HG02938 (cell line): ENCODE measurements at regions not wholly inside any gene's neighbourhood (a gene's known extent, or its start where the extent isn't known, plus 50 kb on each side); places are given as distances from the start of the nearest gene placed in this dataset.

Experiments
- ATAC-seq: cut with Tn5 transposase; IDR thresholded peaks from one replicate; pipeline ENCODE4 v1.9.1; 2021; ENCODE audit warnings: mild to moderate bottlenecking, moderate library complexity; ENCODE audit not compliant: unreplicated experiment

DNA sequence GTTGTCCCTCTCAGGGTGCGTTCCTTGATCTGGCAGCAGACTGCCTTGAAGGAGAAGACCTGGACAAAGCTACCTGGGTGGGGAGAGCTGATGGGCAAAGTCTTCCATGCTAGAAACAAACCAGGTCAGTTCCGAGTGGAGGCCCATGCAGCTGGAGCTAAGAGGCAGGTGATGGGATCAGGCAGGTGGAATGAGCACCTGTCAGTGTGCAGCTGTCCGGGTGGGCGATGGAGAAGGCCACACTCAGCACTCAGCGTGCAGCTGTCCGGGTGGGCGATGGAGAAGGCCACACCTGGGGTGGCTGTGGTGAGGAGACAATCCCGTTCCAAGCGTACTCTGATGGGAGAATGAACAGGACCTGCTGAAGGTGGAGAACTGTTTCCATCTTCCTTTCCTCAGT is 237.3 kb upstream of the MYT1L start:
- ATAC-seq, result no peak

DNA sequence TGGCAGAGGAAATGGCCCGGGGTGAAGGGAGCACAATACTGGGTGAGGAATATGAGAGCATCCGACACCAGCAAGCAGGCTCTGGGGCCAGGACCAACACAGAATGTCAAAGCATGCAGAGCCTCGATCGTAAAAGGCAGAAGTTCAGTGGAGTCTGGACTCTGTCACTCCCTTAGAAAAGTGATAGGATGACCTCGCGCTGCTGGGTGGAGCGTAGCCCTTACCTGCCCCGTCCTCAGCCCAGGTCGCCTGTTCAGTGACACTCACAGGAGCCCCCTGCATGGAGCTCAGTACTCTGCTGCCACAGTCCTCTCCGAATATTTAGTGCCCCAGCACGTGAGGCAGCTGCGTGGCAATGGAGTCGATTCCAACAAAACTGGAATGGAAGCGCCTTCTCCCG is 236.7 kb upstream of the MYT1L start:
- no peak for ATAC-seq

DNA sequence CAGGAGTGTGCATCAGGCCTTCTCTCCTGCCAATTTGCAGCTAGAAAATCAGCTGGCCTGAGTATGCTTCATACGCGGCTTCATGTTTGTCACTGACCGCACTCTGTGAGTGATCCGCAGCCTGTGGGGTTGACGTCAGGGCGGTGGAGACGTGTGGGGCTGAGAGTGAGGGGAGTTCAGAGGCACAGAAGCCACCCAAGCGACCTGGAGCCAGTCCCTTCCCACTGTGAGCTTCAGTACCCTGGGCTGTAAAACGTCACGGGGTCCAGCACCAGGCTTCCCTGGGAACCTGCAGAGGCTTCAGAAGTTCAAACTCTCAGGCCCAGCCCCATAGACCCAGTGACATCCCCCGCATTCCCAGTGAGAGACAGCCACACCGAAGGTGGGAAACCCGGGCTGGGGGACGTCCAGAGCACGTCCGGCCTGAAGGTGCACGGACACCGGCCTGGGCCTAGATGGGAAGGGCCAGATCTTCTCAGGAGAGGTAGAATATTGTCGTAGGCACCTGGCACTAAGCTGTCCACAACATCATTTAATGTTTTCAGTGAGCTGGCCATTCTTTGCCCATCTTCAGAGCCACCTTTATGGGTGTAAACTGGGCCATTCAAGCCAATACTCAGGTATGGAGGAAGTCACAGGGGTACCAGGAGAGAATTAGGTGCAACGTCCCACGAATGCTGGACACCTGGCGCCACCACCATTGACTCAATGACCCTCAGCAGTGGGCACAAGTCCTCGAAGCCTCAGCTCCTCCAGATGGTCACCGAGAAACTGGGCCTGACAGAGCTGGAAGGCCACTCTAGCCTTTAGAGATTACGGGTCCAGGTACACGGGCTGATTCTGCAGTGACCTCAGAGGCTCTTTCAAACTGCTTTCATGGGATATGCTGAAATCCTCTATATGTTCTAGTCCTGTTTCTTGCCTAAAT is 235.6 kb upstream of the MYT1L start:
- ATAC-seq, result no peak

DNA sequence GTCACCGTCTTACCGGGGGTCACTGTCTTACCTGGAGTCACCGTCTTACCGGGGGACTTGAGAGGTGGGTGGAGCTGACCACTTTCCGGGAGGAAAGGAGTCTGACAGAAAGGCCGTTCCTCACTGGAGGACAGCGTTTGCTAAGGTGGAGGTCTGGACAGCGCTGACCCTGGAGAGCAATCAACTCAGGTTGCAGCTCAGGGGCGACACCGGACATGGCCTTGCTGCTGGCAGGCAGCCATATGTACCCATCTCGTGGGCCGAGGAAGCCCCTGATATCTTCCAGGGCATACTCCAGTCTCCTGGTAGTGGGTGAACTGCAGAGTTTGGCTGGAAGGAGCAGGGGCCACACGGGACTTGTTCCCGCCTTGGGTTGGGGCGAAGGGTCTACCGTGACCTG is 234.6 kb upstream of the MYT1L start:
- ATAC-seq, result no peak

DNA sequence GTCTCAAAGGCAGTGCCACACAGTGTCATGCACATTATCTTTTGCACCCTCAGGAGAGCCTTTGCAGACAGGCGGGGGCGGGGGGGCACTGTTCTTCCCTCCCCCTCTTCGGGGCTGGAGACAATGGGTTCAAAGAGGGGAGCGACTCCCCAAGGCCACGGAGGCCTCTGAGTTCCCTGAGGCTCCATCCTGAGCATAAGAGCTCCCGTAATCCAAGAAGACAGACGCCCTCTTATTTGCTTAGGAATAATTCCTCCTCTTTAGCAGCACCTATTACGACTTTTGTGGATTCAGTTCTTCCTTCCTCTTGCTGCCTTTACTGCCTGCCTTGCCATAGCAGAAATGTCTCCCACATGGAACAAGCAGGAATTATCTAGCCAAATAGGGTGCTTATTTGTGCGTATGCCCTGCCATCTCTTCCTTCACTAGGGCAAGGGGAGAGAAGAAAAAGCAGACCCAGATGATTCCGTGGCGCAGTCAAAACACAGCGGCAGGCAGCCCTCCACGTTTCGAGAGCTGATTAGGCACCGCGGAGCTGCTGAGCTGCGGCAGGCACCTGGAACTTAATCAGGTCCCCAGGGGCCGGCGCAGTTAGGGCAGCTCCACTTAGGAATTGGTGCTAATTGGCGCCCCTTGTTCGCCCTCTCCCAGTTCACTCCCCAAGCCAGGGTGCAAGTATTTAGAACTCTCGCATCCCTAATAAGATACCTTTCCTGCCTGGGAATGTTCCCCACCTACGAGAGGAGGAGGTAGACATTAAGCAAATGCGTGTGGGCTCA is 233.4 kb upstream of the MYT1L start:
- no peak for ATAC-seq

DNA sequence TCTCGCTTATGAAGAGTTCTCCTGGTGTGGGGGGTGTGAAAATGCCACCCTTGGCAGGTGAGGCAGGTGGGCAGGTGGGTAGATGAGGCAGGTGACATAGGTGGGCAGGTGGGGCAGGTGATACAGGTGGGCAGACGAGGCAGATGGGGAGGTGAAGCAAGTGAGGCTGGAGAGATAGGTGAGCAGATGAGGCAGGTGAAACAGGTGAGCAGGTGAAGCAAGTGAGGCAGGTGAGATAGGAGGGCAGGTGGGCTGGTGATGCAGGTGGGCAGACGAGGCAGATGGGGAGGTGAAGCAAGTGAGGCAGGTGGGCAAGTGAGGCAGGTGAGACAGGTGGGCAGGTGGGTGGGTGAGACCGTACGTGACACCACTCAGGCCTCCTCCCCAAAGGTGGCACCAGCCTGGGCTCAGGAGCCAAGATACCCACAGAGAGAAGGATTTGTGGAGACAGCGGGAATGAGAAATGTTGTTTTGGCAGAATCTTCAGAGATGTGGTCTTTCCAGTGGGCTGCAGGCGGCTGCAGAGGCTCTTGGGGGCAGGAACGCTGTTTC is 232.3 kb upstream of the MYT1L start:
- ATAC-seq, result no peak

DNA sequence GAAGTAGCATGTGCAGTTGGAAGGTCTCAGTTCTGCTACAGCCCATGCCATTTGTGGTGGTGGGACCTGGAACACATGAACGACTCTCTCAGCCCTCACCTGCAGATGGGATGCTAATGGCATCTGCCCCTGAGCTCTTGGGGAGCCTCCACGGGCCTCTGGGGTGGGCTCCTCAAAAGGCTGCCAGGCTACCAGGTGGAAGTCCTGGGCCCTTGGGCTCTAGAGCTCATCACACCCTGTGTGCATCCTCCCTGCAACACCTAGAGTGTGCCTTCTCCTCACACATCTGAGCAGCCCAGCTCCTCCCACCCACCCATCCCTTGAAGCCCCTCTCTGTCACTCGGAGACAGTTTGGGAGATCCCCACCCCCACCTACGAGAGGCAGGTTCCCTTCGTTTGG is 231.8 kb upstream of the MYT1L start:
- ATAC-seq, result no peak

DNA sequence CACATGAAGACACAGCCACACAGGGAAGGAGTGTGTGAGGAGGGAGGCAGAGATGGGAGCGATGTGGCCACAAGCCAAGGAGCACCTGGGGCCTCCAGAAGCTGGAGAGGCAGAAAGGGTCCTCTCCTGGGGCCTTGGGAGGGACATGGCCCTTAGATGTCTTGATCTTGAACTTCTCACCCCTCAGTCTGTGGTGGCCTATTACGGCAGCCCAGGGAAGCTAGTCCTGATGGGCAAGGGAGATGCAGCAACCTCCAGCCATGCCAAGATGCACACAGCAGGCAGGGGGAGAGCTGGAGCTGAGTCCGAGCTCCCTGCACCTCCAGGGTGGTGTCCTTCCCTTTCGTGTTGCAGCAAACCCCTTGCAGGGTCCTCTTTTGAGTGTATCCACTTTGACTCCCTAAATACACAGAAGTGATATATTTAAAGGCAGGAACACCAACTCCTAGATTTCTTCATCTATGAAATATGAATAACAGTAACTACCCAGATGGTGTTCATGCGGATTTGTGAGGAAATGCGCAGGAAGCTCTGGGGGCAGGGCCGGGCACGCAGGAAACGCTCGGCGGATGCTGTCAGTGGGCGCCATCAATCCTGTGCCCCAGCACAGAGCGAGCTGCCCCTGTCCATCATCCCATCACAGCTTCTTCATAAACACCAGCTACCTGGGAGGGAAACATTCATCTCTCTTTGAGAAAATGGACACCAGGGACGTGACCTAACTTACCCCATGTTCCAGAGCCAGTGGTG is 230.4 kb upstream of the MYT1L start:
- ATAC-seq, result no peak

DNA sequence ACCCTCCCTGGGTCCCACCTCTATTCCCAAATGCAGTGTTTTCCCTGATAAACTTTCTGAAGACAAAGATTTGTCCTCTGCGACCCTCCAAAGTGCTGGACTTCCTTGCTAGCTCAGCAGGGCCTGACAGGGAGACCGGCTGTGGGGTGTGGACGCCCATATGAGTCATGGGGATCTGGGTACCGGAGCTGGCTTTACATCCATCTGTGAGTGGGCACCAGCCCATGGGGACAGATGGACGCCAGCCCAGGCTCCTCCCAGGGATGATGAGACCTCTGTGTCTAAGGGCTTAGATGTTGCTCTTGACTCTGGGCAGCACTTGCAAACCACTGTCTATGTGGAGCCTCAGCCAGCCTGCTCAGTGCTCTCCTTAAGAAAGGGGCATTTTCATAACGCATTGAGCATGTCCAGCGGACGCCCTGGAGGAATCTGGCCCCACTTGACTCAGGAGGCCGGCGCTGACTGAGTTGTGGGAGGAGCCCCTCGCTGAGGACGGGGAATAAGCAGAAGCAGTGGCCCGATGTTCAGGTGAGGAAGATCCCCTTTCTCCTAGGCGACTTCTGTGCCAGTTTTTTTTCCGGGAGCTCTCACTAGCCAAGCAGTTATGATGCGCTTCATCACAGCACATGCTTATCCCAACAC is 229.4 kb upstream of the MYT1L start:
- no peak for ATAC-seq

DNA sequence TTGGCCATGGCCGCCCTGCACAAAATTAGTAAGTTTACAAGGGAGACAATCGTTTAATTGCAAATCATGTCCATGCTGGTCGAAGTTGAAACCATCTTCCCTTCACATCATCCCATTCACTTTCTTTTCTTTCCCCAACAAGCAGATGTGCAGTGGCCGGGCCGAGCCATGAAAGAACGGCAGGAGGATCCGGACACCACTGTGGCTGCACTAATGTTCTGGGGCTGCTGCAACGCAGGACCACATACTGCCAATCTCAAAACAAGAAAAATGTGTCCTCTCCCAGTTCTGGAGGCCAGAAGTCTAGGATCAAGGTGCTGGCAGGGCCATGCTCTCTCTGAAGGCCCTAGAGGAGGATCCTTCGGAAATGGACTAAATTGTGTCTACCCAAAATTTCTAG is 227.4 kb upstream of the MYT1L start:
- no peak for ATAC-seq

DNA sequence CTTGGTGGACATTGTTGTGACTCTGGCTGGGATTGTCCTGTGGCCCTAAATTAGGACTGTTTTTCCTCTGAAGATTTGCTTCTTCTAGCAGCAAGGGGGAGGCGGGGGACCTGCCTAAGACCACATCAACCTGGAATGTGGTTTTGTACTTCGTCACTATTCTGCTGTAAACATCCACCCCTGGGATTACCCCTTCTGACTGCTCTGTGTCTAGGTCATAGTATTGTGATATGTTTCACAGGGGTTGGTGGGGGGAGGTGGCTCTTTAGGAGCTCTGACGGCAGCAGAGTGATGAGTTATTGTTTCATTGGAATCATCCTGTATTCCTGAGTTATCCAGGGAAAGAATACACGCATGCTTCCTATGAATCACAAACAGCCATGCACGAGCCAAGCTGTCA is 226.4 kb upstream of the MYT1L start:
- no peak for ATAC-seq

DNA sequence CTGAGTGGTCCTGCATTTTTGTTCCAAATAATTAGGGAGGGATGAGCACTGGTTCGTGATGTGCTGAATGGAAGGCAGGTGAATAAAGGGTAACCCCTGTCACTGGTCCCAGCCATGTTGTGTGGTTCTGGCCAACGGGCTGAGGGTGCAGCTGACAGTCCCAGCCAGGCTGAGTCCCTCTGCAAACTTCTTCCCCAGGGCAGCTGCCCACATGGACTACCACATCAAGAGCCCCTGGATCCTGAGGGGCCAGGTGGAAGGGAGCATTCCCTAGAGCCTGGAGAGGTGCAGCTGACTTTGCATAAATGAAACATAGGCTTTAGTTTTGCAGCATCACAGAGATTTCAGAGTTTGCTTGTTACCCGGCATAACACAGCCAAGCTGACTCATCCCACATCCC is 219.8 kb upstream of the MYT1L start:
- no peak for ATAC-seq

DNA sequence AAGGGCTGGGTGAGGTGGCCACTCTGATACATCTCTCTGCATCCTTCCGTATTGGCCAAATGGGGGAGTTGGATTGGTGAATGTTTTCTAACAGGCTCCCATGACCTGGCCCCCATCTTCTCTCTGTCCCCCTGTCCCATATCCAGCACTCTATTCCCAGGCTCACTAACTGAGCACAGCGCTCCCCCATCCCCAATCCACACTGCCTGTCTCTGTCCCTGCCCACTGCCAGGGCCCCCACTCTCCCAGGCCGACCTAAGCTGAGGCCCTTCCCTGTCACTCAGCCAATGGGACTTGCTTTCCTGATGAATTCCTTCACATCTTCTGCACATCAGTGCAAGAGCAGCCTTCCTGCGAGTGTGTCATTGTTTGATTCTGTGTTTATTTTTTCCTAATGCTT is 216.8 kb upstream of the MYT1L start:
- no peak for ATAC-seq

DNA sequence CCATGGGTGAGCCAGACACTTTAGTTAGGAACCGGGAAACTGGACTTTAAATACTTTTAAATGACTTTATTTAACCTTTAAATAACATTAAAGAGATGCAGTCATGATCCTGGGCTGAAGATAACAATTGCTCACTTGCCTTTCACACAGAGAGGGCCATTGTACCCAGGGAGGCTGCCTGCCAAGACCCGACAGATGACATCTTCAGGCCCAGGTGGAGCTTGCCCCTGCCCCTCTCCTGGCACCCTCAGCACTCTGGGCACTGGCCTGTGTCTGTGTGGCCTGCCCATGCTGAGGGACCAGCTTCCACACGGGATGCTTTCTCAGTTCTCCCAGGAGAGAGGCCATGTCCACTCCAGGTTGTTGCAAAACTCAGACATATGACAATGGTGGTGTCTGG is 216.4 kb upstream of the MYT1L start:
- no peak for ATAC-seq

DNA sequence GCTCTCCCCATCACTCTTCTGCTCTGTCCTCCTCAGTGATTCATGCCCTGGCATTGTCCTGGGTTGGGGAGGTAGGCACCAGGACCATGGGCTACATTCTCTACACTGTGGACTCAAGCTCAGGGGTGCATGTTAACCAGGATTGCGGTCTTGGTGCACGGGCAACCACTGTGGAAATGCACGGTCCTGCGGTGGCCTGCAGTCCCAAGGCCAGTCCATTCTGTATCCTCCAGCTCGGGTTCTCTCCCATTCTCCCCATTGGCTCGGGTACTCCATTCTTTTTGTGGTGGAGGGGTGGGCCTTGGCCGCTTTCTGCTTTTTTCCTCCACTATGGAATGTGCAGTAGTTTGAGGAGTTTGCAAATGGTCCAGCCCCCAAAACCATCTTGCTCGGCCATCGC is 215.0 kb upstream of the MYT1L start:
- ATAC-seq, result no peak

DNA sequence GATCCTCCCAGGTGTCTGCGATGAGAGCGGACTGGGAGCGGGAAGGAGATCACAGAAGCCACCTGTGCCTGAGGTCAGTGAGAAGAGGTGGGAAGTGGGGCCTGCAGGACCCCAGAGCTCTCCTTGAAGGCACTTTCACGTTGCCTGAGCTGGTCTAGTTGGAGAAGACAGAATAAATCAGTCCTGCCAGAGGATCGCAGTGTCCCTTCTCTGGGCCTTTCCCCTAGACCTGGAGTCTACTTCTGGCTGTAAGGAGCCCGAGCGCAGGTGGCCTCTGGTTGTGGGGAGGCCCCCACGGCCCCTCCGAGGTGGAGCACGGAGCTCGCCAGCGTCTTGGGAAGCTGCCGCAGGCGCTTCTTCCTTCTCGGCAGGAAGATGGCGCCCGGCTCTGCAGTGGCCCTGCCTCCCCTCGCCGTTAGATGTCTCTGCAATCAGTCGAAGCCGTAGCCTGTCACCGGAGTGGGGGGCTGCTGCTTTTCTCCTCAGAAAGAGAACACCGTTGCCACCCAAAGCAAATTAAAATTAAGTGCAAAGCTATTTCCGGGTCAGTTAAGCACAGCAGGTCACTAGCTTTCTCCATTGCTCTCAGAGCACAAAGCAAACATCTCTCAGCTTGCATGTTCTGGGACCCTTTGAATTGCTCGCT is 212.0 kb upstream of the MYT1L start:
- ATAC-seq, result no peak

DNA sequence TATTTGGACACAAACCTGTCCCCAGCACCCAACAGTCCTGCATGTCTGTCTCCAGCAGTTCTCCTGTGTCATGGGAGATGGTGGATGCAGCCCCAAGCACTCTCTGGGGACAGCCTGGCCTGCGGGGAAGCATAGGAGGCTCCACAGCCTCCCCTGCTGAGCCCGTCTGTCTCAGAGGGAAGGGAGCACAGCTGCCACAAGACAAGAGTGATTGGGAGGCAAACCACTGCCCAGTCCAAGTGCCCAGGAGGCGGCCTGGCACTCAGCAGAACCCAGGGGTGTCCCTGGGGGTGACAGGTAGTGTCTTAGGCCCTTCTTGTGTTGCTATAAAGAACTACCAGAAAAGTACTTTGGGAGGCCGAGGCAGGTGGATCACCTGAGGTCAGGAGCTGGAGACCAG is 211.2 kb upstream of the MYT1L start:
- ATAC-seq, result no peak

DNA sequence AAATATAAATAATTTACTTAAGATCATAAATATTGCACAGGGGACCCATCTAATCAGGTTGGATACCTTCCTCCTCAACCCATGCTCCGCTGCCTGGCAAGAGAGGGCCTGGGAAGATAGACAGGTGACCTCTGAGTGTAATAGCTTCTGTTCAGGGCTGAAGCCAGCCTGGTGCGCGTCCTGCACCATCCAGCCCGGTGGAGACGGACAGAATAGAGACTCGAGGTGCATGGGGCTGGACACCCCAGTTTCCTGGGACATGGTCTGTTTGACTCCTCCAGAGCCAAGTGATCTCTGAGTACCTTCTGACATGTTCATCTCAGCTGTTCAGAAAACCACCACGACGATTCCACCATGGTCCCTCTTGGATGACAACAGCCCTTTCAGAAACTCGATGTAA is 209.3 kb upstream of the MYT1L start:
- no peak for ATAC-seq

DNA sequence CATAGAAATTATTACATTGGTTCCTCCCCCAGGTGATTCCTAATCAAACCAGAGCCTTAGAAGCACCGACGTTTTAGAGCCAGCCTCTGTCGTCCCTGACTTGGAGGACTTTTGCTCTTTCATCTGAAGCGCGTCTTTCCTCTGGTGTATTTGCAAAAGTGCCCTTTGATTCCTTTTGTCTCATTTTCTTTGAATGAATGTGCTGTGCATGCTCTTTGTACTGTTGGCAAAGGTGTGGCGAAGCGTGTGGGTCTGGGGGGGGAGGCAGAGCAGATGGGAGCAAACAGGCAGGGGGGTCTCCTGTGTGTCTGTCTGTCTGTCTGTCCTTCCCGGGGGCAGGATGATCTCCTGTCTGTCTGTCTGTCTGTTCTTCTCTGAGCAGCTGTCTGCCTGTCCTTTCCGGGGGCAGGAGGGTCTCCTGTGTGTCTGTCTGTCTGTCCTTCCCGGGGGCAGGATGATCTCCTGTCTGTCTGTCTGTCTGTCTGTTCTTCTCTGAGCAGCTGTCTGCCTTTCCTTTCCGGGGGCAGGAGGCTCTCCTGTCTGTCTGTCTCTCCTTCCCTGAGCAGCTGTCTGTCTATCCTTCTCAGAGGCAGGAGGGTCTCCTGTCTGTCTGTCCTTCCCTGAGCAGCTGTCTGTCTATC is 205.5 kb upstream of the MYT1L start:
- no peak for ATAC-seq

DNA sequence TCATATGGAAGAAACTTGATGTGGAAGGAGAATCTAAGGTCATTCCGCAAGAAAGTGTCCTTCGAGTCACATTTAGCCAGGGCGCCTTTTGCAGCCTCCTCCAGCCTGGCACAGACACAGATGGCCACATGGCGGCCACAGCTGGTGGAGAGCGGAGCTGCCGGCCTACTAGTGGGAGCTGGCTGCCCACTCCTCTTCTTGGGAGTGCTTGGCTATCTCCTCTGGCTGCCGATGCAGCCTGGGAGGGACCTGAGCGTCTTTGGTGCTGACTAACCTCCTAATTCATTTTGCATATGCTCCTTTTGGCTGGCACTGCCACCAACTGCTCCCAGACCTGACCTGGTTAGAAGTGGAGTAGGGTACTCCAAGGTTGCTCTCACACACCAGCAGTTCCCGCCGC is 199.3 kb upstream of the MYT1L start:
- no peak for ATAC-seq
